NOMO-1 treated with dmso at 0.1 percent for 144 hours (cell line): ENCODE measurements at regions not wholly inside any gene's neighbourhood (a gene's known extent, or its start where the extent isn't known, plus 50 kb on each side); places are given as distances from the start of the nearest gene placed in this dataset.
A peak's percentile ranks its signal among the peaks of the same experiment; 100 is the strongest.
"Not testable (repeated sequence)": the region's sequence is repeated elsewhere in the genome, so short reads cannot be mapped to it uniquely, and the experiment has no call there.

Experiments used
- DNase-seq: peaks from one replicate; lab custom pipeline; 2025; ENCODE audit not compliant: unreplicated experiment; lab: John Stamatoyannopoulos, UW

- DNase-seq = no peak
Observed at GRCh38 chr11:79512706-79513469, 72.1 kb upstream of the TENM4 start.

- no peak for DNase-seq
Observed at GRCh38 chr11:79510960-79511359, 70.1 kb upstream of the TENM4 start.

- no peak for DNase-seq
Observed at GRCh38 chr11:79508461-79508860, 67.6 kb upstream of the TENM4 start.

DNA sequence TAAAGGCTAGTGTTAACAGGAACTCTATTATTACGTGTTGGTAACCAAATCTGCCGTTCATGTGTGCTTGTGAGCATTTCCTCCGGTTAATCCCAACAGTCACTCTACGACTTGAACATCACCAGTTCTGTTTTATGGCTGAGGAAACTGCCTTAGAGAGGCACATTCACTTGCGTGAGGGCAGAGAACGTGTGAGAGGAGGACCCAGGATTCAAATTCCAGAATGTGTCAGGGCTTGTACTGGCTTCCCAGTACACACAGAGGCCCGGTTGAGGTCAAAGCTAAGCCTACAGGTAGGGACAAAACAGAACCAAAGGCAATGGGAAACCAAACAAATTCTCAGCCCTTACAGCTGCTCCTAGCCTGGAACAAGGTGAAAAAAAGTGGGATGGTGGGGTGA lies 66.9 kb upstream of the TENM4 start:
- no peak for DNase-seq

GRCh38 chr11:79506734-79507344 lies 66.0 kb upstream of the TENM4 start:
- no peak for DNase-seq

DNA sequence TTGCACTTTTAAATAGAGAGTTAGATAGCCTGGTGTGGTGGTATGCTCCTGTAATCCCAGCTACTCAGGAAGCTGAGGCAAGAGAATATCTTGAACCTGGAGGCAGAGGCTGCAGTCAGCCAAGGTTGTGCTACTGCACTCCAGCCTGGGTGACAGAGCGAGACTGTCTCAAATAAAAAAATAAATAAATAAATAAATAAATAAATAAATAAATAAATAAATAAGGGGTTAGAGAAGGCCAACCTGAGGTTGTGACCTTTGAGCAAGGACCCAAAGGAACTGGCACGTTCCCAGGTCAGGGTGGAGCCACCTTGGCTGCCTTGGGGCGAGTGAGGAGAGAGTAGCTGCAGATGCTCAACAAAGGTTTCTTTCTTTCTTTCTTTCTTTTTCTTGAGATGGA lies 65.3 kb upstream of the TENM4 start:
- DNase-seq = no peak

DNA sequence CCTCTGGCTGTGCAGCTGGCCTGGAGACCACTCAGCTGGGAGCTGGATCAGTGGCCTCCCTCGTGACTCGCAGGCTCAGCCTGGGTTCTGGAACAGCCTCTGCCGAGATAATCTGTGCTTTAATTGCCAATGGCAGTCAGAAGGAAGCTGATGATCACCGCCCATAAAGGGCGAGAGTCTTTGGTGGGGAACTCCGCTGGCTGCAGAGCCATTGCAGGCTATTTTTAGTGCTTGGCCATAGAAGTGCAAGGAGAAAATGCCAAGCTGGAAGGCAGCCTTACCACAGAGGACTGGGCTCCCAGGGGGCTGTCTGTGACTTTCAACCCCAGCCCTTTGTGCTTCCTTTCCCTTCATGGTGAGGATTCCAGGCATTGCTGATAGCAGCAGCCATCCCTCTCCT lies 62.2 kb upstream of the TENM4 start:
- DNase-seq = no peak

GRCh38 chr11:79501707-79502106 lies 60.9 kb upstream of the TENM4 start:
- DNase-seq = no peak

DNA sequence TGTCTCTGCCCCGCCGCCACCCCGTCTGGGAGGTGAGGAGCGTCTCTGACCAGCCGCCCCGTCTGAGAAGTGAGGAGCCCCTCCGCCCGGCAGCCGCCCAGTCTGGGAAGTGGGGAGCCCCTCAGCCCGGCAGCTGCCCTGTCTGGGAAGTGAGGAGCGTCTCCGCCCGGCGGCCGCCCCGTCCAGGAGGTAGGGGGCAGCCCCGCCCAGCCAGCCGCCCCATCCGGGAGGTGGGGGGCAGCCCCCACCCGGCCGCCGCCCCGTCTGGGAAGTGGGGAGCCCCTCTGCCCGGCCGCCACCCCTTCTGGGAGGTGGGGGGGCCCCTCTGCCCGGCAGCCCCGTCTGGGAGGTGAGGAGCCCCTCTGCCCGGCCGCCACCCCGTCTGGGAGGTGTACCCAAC lies 59.1 kb upstream of the TENM4 start:
- DNase-seq = not testable (repeated sequence)

GRCh38 chr11:79498667-79499066 lies 57.8 kb upstream of the TENM4 start:
- no peak for DNase-seq

GRCh38 chr11:79493555-79494171 lies 52.8 kb upstream of the TENM4 start:
- DNase-seq = peak; percentile 27

DNA sequence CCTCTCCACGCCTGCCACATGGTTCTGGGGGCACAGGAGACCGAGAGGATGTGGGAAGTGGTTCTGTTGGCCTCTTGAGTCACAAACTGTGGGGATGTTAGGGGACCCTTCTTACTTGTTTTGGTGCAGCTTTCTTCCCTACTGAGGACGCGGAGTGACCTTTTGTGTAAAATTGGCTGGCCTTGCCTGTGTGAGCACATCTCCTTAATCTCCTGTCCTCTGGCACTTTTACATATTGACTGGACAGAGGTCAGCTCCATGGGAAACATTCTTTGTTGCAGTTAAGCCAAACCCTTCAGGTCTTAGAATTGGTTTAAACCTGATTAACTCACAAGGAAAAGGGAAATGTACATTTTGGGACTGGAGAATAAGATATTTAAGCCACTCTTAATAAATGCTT lies 51.2 kb upstream of the TENM4 start:
- no peak for DNase-seq
